ENCODE measurements at regions not wholly inside any gene's neighbourhood (a gene's known extent, or its start where the extent isn't known, plus 50 kb on each side); places are given as distances from the start of the nearest gene placed in this dataset.

DNA sequence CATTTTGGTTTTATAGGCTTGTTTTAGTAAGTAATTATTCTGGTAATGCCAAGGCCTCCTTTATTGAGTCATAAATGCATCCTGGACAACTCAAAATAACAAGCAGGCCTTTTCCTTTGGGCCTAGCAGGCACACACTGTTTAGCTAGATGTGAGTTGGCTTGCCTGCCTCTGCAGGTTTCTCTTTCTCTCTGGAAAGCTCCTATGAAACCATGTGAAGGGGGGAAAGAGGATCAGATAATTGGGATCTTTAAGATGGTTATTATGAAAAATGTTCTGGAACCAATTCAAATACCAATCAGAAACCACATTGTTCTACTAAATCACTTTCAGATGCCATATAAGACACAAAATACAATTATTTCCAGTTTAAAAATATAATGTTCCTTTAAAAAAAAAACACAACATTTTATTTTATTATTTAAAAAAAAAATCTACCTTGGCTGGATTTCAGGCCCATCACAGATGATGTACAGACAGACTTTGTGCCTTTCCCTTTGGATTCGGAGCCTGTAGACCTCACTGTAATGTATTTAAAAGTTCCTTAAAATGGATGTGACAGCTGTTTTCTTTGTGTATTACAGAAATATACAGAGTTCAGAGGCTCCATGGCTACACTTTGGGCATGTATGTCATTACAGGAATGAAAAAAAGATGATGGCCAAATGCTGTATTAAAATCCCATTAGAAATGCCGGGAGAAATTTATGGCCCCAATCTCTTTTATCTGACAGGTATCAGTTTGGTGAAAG lies 80.2 kb downstream of the NTMT2 start:
- no peaks in the 10 kb centered on the region for H3K4me1 Mint-ChIP-seq
- H3K27ac Mint-ChIP-seq, result no peak overlapping the region
- H3K9ac ChIP-seq, result no peak overlapping the region
- no peak overlapping the region for H3K4me3 ChIP-seq
- H3K4me3 Mint-ChIP-seq, result no peak overlapping the region
- H3K9me3 Mint-ChIP-seq, result no peaks in the 10 kb centered on the region
- no peaks in the 10 kb centered on the region for H3K9me3 ChIP-seq (ENCODE audit: low read depth)
- no peak overlapping the region for H3K27ac ChIP-seq
- H3K27me3 Mint-ChIP-seq (ENCODE audit: insufficient read depth, low read depth), result peaks cover 6% of the 10 kb centered on the region
- no peak for DNase-seq (ENCODE audit: low spot score)
- H2AFZ ChIP-seq (replicated peaks), result no peak overlapping the region
- no peaks in the 10 kb centered on the region for H3K27me3 ChIP-seq
- H3K4me2 ChIP-seq, result no peak overlapping the region
- no peak for TF ChIP-seq EZH2phosphoT487 (IDR thresholded peaks at IDR 0.05)
- TF ChIP-seq EZH2 (IDR thresholded peaks at IDR 0.05), result no peak
- TF ChIP-seq, protein P1, sequence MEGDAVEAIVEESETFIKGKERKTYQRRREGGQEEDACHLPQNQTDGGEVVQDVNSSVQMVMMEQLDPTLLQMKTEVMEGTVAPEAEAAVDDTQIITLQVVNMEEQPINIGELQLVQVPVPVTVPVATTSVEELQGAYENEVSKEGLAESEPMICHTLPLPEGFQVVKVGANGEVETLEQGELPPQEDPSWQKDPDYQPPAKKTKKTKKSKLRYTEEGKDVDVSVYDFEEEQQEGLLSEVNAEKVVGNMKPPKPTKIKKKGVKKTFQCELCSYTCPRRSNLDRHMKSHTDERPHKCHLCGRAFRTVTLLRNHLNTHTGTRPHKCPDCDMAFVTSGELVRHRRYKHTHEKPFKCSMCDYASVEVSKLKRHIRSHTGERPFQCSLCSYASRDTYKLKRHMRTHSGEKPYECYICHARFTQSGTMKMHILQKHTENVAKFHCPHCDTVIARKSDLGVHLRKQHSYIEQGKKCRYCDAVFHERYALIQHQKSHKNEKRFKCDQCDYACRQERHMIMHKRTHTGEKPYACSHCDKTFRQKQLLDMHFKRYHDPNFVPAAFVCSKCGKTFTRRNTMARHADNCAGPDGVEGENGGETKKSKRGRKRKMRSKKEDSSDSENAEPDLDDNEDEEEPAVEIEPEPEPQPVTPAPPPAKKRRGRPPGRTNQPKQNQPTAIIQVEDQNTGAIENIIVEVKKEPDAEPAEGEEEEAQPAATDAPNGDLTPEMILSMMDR (IDR thresholded peaks at IDR 0.05), result no peak
- H3K36me3 Mint-ChIP-seq, result no peaks in the 10 kb centered on the region
- no peaks in the 10 kb centered on the region for H3F3A ChIP-seq (ENCODE audit: low read depth)
- no peaks in the 10 kb centered on the region for H3K79me2 ChIP-seq (ENCODE audit: low read depth)
- H3K36me3 ChIP-seq, result no peaks in the 10 kb centered on the region
- H3K4me1 ChIP-seq, result no peaks in the 10 kb centered on the region
- no peaks in the 10 kb centered on the region for H4K20me1 ChIP-seq (ENCODE audit: low read depth)

DNA sequence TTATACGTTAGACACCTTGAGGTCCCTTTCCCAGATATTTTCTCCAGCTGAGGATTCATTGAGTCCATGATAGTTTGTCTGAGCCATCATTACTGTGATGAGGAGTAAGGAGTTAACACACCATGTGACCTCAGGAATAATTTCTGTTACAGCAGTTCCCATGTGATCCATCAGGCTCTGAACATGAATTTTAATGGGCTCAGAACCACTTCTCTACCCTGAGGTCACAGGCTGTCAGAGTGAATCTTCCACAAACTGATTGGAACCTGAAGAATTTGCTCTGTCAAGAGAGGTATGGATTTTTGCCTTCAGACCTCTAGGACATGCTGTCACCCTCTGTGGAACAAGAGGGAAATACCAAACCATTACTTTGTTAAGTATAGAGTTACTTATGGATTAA lies 81.0 kb downstream of the NTMT2 start:
- TF ChIP-seq, protein P1 (IDR thresholded peaks at IDR 0.05), result no peak
- no peak for TF ChIP-seq EZH2phosphoT487 (IDR thresholded peaks at IDR 0.05)
- no peak for TF ChIP-seq EZH2 (IDR thresholded peaks at IDR 0.05)
- peaks cover 6% of the 10 kb centered on the region for H3K27me3 Mint-ChIP-seq (ENCODE audit: insufficient read depth, low read depth)
- no peak overlapping the region for H3K4me2 ChIP-seq
- H3K79me2 ChIP-seq (ENCODE audit: low read depth), result no peaks in the 10 kb centered on the region
- no peaks in the 10 kb centered on the region for H3K27me3 ChIP-seq
- H3K4me3 ChIP-seq, result no peak overlapping the region
- H3K9me3 Mint-ChIP-seq, result no peaks in the 10 kb centered on the region
- H3K27ac ChIP-seq, result no peak overlapping the region
- H3K4me3 Mint-ChIP-seq, result no peak overlapping the region
- H3K9ac ChIP-seq, result no peak overlapping the region
- no peaks in the 10 kb centered on the region for H3K9me3 ChIP-seq (ENCODE audit: low read depth)
- H2AFZ ChIP-seq (replicated peaks), result no peak overlapping the region
- H3K4me1 Mint-ChIP-seq, result no peaks in the 10 kb centered on the region
- H3F3A ChIP-seq (ENCODE audit: low read depth), result no peaks in the 10 kb centered on the region
- H3K36me3 ChIP-seq, result no peaks in the 10 kb centered on the region
- no peaks in the 10 kb centered on the region for H3K36me3 Mint-ChIP-seq
- no peak for DNase-seq (ENCODE audit: low spot score)
- no peaks in the 10 kb centered on the region for H3K4me1 ChIP-seq
- no peaks in the 10 kb centered on the region for H4K20me1 ChIP-seq (ENCODE audit: low read depth)
- no peak overlapping the region for H3K27ac Mint-ChIP-seq

DNA sequence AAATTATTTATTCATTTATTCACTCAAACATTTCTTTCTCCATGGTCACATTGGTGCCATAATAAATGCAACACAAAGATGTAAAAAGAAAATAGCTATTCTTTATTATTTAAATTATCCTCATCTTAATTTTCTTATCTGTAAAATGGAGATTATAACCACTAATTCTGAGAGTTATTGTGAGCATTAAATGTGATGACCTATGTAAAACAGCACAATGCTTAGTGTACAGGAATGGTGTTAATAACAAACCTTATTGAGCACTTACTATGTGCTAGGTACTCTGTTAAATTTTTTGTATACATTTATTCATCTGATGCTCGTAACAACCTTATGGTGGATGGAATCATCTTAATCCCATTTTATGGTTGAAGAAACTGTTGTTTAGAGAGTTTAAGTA lies 84.6 kb downstream of the NTMT2 start:
- H3K4me1 ChIP-seq, result no peaks in the 10 kb centered on the region
- no peak overlapping the region for H3K4me3 ChIP-seq
- no peaks in the 10 kb centered on the region for H3F3A ChIP-seq (ENCODE audit: low read depth)
- H3K9me3 ChIP-seq (ENCODE audit: low read depth), result no peaks in the 10 kb centered on the region
- no peaks in the 10 kb centered on the region for H4K20me1 ChIP-seq (ENCODE audit: low read depth)
- H3K27me3 ChIP-seq, result no peaks in the 10 kb centered on the region
- no peaks in the 10 kb centered on the region for H3K36me3 Mint-ChIP-seq
- no peak overlapping the region for H3K9ac ChIP-seq
- H2AFZ ChIP-seq (replicated peaks), result no peak overlapping the region
- H3K9me3 Mint-ChIP-seq, result no peaks in the 10 kb centered on the region
- no peaks in the 10 kb centered on the region for H3K4me1 Mint-ChIP-seq
- no peak for DNase-seq (ENCODE audit: low spot score)
- H3K36me3 ChIP-seq, result no peaks in the 10 kb centered on the region
- H3K27ac Mint-ChIP-seq, result no peak overlapping the region
- H3K4me3 Mint-ChIP-seq, result no peak overlapping the region
- H3K27me3 Mint-ChIP-seq (ENCODE audit: insufficient read depth, low read depth), result peaks cover 2% of the 10 kb centered on the region
- TF ChIP-seq EZH2 (IDR thresholded peaks at IDR 0.05), result no peak
- no peak overlapping the region for H3K27ac ChIP-seq
- H3K4me2 ChIP-seq, result no peak overlapping the region
- H3K79me2 ChIP-seq (ENCODE audit: low read depth), result no peaks in the 10 kb centered on the region

DNA sequence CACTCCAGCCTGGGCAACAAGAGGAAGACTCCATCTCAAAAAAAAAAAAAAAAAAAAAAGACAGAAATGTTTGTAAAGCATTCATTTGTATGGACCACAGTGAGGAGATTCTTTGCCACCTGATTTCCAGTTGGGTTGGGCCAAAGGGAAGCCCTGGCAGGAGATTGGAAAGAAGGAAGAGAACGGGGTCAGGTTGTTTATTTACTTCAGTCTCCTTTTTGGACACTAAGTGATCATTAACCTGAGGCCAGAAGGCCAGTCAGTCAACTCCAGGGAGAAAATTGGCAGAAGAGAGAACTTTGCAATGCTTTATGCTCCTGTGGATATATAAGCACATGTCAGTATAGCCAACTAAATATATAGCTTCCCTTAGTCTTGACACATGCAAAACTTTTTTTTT lies 85.9 kb downstream of the NTMT2 start:
- H3K9me3 Mint-ChIP-seq, result no peaks in the 10 kb centered on the region
- H3K79me2 ChIP-seq (ENCODE audit: low read depth), result no peaks in the 10 kb centered on the region
- H3K27ac Mint-ChIP-seq, result no peak overlapping the region
- no peaks in the 10 kb centered on the region for H3K4me1 Mint-ChIP-seq
- H3K4me2 ChIP-seq, result no peak overlapping the region
- no peaks in the 10 kb centered on the region for H3K36me3 ChIP-seq
- DNase-seq (ENCODE audit: low spot score), result no peak
- H3K9ac ChIP-seq, result no peak overlapping the region
- H3K36me3 Mint-ChIP-seq, result no peaks in the 10 kb centered on the region
- no peak overlapping the region for H3K4me3 Mint-ChIP-seq
- no peaks in the 10 kb centered on the region for H4K20me1 ChIP-seq (ENCODE audit: low read depth)
- TF ChIP-seq, protein P1 (IDR thresholded peaks at IDR 0.05), result no peak
- TF ChIP-seq EZH2 (IDR thresholded peaks at IDR 0.05), result no peak
- TF ChIP-seq EZH2phosphoT487 (IDR thresholded peaks at IDR 0.05), result no peak
- no peaks in the 10 kb centered on the region for H3K9me3 ChIP-seq (ENCODE audit: low read depth)
- H3K27ac ChIP-seq, result no peak overlapping the region
- no peaks in the 10 kb centered on the region for H3F3A ChIP-seq (ENCODE audit: low read depth)
- H3K27me3 ChIP-seq, result no peaks in the 10 kb centered on the region
- H3K4me3 ChIP-seq, result no peak overlapping the region
- no peak overlapping the region for H2AFZ ChIP-seq (replicated peaks)
- H3K4me1 ChIP-seq, result no peaks in the 10 kb centered on the region
- H3K27me3 Mint-ChIP-seq (ENCODE audit: insufficient read depth, low read depth), result no peaks in the 10 kb centered on the region
